Endodermal cell (in vitro differentiated cells): ENCODE measurements at regions not wholly inside any gene's neighbourhood (a gene's known extent, or its start where the extent isn't known, plus 50 kb on each side); places are given as distances from the start of the nearest gene placed in this dataset.

ENCODE experiments used
- DNase-seq: peaks from one replicate; pipeline ENCODE4 v3.0.0-alpha.2; 2017
- H3K27ac ChIP-seq: 2 replicates; pipeline ENCODE4 v1.5.1; 2013; ENCODE audit warnings: mild to moderate bottlenecking, low read depth, low read length, moderate library complexity
- H3K27me3 ChIP-seq: 2 replicates; pipeline ENCODE4 v1.6.1; 2013; ENCODE audit warnings: mild to moderate bottlenecking, low read length, moderate library complexity; ENCODE audit not compliant: insufficient read depth, control insufficient read depth, poor library complexity, severe bottlenecking
- H3K36me3 ChIP-seq: 2 replicates; pipeline ENCODE4 v1.7.0; 2013; ENCODE audit warnings: mild to moderate bottlenecking, low read length, moderate library complexity; ENCODE audit not compliant: control insufficient read depth, insufficient read depth
- H3K4me1 ChIP-seq: one replicate; pipeline ENCODE4 v1.7.0; 2013; ENCODE audit warnings: low read length; ENCODE audit not compliant: control insufficient read depth, insufficient read depth
- H3K4me3 ChIP-seq: 2 replicates; pipeline ENCODE4 v1.5.1; 2013; ENCODE audit warnings: mild to moderate bottlenecking, low read length, moderate library complexity
- H3K9ac ChIP-seq: 2 replicates; pipeline ENCODE4 v1.6.1; 2013; ENCODE audit warnings: mild to moderate bottlenecking, low read length, moderate library complexity; ENCODE audit not compliant: poor library complexity, severe bottlenecking; ENCODE audit errors: extremely low read depth
- H3K9me3 ChIP-seq: 2 replicates; pipeline ENCODE4 v1.6.1; 2013; ENCODE audit warnings: mild to moderate bottlenecking, low read length, moderate library complexity; ENCODE audit not compliant: control insufficient read depth
- H3K27ac Mint-ChIP-seq: 2 replicates; pipeline ENCODE4 v1.8.0; 2020; ENCODE audit warnings: mixed read lengths
- H3K27me3 Mint-ChIP-seq: 2 replicates; pipeline ENCODE4 v1.8.0; 2021; ENCODE audit warnings: mild to moderate bottlenecking, mixed read lengths; ENCODE audit not compliant: insufficient read depth
- H3K36me3 Mint-ChIP-seq: 2 replicates; pipeline ENCODE4 v1.8.0; 2020; ENCODE audit warnings: low read depth, mixed read lengths
- H3K4me1 Mint-ChIP-seq: 2 replicates; pipeline ENCODE4 v1.8.0; 2020; ENCODE audit warnings: mixed read lengths
- H3K4me3 Mint-ChIP-seq: 2 replicates; pipeline ENCODE4 v1.8.0; 2020; ENCODE audit warnings: mild to moderate bottlenecking, moderate library complexity, mixed read lengths
- H3K9me3 Mint-ChIP-seq: 2 replicates; pipeline ENCODE4 v1.8.0; 2020; ENCODE audit warnings: mild to moderate bottlenecking, mixed read lengths
- WGBS, 2 experiments: methylation state at CpG; one replicate each; pipeline versions ENCODE4 v1.1.5 to v1.1.7; 2013; ENCODE audit warnings: missing lambda C conversion rate in 2 of 2, mixed read lengths in 1 of 2; ENCODE audit not compliant: insufficient coverage in 1 of 2, insufficient read length in 1 of 2; 5-methylcytosine and 5-hydroxymethylcytosine counted together
- TF ChIP-seq, protein P1 (sequence below): fragments of 200-600 bp; sonication (generic); conservative IDR thresholded peaks from 2 replicates; pipeline ENCODE4 v1.5.0; 2021; ENCODE audit warnings: antibody characterized with exemption, mild to moderate bottlenecking

GRCh38 chr6:1015825-1016224 lies 296.1 kb upstream of the FOXQ1 start:
- no peak overlapping the region for H3K27ac Mint-ChIP-seq
- TF ChIP-seq, protein P1, sequence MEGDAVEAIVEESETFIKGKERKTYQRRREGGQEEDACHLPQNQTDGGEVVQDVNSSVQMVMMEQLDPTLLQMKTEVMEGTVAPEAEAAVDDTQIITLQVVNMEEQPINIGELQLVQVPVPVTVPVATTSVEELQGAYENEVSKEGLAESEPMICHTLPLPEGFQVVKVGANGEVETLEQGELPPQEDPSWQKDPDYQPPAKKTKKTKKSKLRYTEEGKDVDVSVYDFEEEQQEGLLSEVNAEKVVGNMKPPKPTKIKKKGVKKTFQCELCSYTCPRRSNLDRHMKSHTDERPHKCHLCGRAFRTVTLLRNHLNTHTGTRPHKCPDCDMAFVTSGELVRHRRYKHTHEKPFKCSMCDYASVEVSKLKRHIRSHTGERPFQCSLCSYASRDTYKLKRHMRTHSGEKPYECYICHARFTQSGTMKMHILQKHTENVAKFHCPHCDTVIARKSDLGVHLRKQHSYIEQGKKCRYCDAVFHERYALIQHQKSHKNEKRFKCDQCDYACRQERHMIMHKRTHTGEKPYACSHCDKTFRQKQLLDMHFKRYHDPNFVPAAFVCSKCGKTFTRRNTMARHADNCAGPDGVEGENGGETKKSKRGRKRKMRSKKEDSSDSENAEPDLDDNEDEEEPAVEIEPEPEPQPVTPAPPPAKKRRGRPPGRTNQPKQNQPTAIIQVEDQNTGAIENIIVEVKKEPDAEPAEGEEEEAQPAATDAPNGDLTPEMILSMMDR = peak; percentile 18
- no peak for DNase-seq
- no peaks in the 10 kb centered on the region for H3K36me3 ChIP-seq
- H3K27ac ChIP-seq = no peak overlapping the region
- no peaks in the 10 kb centered on the region for H3K4me1 Mint-ChIP-seq
- H3K9me3 Mint-ChIP-seq = no peaks in the 10 kb centered on the region
- H3K36me3 Mint-ChIP-seq = no peaks in the 10 kb centered on the region
- H3K4me3 ChIP-seq = no peak overlapping the region
- H3K4me1 ChIP-seq = no peaks in the 10 kb centered on the region
- H3K4me3 Mint-ChIP-seq = no peak overlapping the region
- no peaks in the 10 kb centered on the region for H3K9me3 ChIP-seq
- H3K27me3 Mint-ChIP-seq = peaks cover 8% of the 10 kb centered on the region
- no peaks in the 10 kb centered on the region for H3K27me3 ChIP-seq
- no peak overlapping the region for H3K9ac ChIP-seq

- H3K36me3 ChIP-seq = no peaks in the 10 kb centered on the region
- Mint-ChIP-seq H3K27ac (no peak overlapping the region), H3K27me3 (peaks cover 6% of the 10 kb centered on the region), H3K4me3 (no peak overlapping the region), H3K9me3 (no peaks in the 10 kb centered on the region), H3K4me1 (no peaks in the 10 kb centered on the region), H3K36me3 (no peaks in the 10 kb centered on the region)
- H3K9me3 ChIP-seq = no peaks in the 10 kb centered on the region
- WGBS, 2 experiments = 60 to 80% methylated on average over 1 to 2 of the region's 2 CpGs
- H3K27me3 ChIP-seq = no peaks in the 10 kb centered on the region
- no peaks in the 10 kb centered on the region for H3K4me1 ChIP-seq
- H3K27ac ChIP-seq = no peak overlapping the region
- no peak for DNase-seq
- no peak overlapping the region for H3K9ac ChIP-seq
- TF ChIP-seq, protein P1 = no peak
- H3K4me3 ChIP-seq = no peak overlapping the region
Observed at GRCh38 chr6:1014431-1014807, 297.5 kb upstream of the FOXQ1 start.

DNA sequence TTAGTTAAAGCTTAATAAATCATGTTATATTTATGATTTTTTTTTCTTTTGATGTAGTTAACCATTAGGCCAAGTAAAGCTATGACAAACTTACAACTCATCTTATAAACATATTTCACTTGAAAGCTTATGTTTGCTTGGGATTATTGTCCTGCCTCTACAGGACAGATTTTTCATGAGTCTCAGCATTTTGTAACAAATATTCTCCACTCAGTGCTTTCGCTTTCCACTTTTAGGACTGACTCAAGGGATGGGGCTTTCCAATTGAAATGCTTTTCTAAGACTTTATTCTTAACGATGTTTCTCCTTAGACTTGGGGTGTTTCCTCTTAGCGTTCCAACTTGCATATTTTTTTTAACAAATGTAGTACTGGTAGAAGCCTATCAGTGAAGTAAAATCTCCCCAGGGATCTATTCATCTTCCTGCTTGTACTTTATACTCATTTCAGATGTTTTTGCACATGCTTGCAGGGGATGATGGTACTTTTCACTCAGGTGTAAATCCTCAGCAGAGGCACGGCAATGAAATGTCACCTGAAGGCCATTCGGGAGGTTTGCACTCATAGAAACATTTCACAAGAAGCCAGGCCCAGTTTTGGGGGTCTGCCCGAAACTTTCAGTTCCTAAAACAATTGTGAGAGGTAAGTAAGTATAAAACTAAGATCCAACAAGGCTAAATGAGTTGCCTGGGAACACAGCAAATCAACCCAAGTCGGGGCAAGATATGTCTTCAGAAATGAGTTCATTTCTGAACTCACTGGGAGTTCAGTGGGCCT lies 298.1 kb upstream of the FOXQ1 start:
- no peak overlapping the region for H3K27ac Mint-ChIP-seq
- Histone ChIP-seq H3K36me3 (no peaks in the 10 kb centered on the region), H3K9ac (no peak overlapping the region), H3K4me1 (no peaks in the 10 kb centered on the region), H3K27me3 (no peaks in the 10 kb centered on the region), H3K27ac (no peak overlapping the region), H3K9me3 (no peaks in the 10 kb centered on the region), H3K4me3 (no peak overlapping the region)
- H3K9me3 Mint-ChIP-seq = no peaks in the 10 kb centered on the region
- H3K27me3 Mint-ChIP-seq = peaks cover 6% of the 10 kb centered on the region
- no peak for DNase-seq
- no peaks in the 10 kb centered on the region for H3K4me1 Mint-ChIP-seq
- H3K4me3 Mint-ChIP-seq = no peak overlapping the region
- WGBS, 2 experiments = 92% methylated on average over 6 to 7 of the region's 7 CpGs
- no peaks in the 10 kb centered on the region for H3K36me3 Mint-ChIP-seq
- TF ChIP-seq, protein P1 = no peak
